H9 (cell line): ENCODE measurements at regions not wholly inside any gene's neighbourhood (a gene's known extent, or its start where the extent isn't known, plus 50 kb on each side); places are given as distances from the start of the nearest gene placed in this dataset.

Experiments
- DNase-seq: peaks from one replicate; pipeline ENCODE4 v3.0.0-alpha.2; 2017
- H2AFZ ChIP-seq: one replicate; pipeline ENCODE4 v1.6.1; 2013; ENCODE audit warnings: mild to moderate bottlenecking, low read length, control low read depth, moderate library complexity
- H2AK5ac ChIP-seq: 2 replicates; pipeline ENCODE4 v1.6.1; 2013; ENCODE audit warnings: low read length, control low read depth, mixed read lengths; ENCODE audit not compliant: insufficient read length
- H2BK120ac ChIP-seq: one replicate; pipeline ENCODE4 v1.6.1; 2013; ENCODE audit warnings: low read depth, mild to moderate bottlenecking, low read length, control low read depth, inconsistent platforms; ENCODE audit not compliant: poor library complexity, severe bottlenecking
- H2BK12ac ChIP-seq: 2 replicates; pipeline ENCODE4 v1.6.1; 2013; ENCODE audit warnings: low read length, control low read depth, mixed read lengths, low read depth; ENCODE audit not compliant: insufficient read length
- H2BK15ac ChIP-seq: 2 replicates; pipeline ENCODE4 v1.6.1; 2013; ENCODE audit warnings: low read depth, low read length, control low read depth
- H2BK20ac ChIP-seq: one replicate; pipeline ENCODE4 v1.6.1; 2013; ENCODE audit warnings: low read depth, mild to moderate bottlenecking, low read length, control low read depth, inconsistent platforms; ENCODE audit not compliant: poor library complexity, severe bottlenecking
- H2BK5ac ChIP-seq: 2 replicates; pipeline ENCODE4 v1.6.1; 2013; ENCODE audit warnings: low read length, control low read depth, mixed read lengths; ENCODE audit not compliant: insufficient read length
- H3K14ac ChIP-seq: 2 replicates; pipeline ENCODE4 v1.6.1; 2013; ENCODE audit warnings: low read length, control low read depth; ENCODE audit not compliant: insufficient read depth
- H3K18ac ChIP-seq: 2 replicates; pipeline ENCODE4 v1.6.1; 2013; ENCODE audit warnings: low read depth, mild to moderate bottlenecking, mixed read lengths, low read length, control low read depth; ENCODE audit not compliant: insufficient read length
- H3K23ac ChIP-seq: 2 replicates; pipeline ENCODE4 v1.6.1; 2013; ENCODE audit warnings: low read length, control low read depth, mixed read lengths, low read depth; ENCODE audit not compliant: insufficient read length
- H3K23me2 ChIP-seq: 2 replicates; pipeline ENCODE4 v1.6.1; 2013; ENCODE audit warnings: low read depth, mild to moderate bottlenecking, mixed read lengths, low read length, control low read depth; ENCODE audit not compliant: insufficient read length, poor library complexity, severe bottlenecking
- H3K27ac ChIP-seq: 2 replicates; pipeline ENCODE4 v1.5.1; 2013; ENCODE audit warnings: low read length, control low read depth, mixed read lengths, low read depth; ENCODE audit not compliant: insufficient read length
- H3K27me3 ChIP-seq: 2 replicates; pipeline ENCODE4 v1.6.1; 2013; ENCODE audit warnings: low read length, control low read depth, inconsistent platforms; ENCODE audit not compliant: insufficient read depth
- H3K4ac ChIP-seq: 2 replicates; pipeline ENCODE4 v1.6.1; 2013; ENCODE audit warnings: low read depth, mild to moderate bottlenecking, control low read depth, inconsistent platforms, low read length, moderate library complexity
- H3K4me1 ChIP-seq: 2 replicates; pipeline ENCODE4 v1.6.1; 2013; ENCODE audit warnings: low read length, control low read depth, inconsistent platforms; ENCODE audit not compliant: insufficient read depth
- H3K4me2 ChIP-seq: 2 replicates; pipeline ENCODE4 v1.6.1; 2013; ENCODE audit warnings: low read length, control low read depth, mixed read lengths; ENCODE audit not compliant: insufficient read length, insufficient read depth
- H3K56ac ChIP-seq: 2 replicates; pipeline ENCODE4 v1.6.1; 2013; ENCODE audit warnings: low read depth, mild to moderate bottlenecking, mixed read lengths, low read length, control low read depth; ENCODE audit not compliant: insufficient read length
- H3K79me1 ChIP-seq: 2 replicates; pipeline ENCODE4 v1.6.1; 2013; ENCODE audit warnings: low read depth, mild to moderate bottlenecking, moderate library complexity, low read length, control low read depth, inconsistent platforms; ENCODE audit not compliant: insufficient read depth, poor library complexity, severe bottlenecking
- H3K79me2 ChIP-seq: 2 replicates; pipeline ENCODE4 v1.6.1; 2013; ENCODE audit warnings: low read length, control low read depth, inconsistent platforms; ENCODE audit not compliant: insufficient read depth
- H3K9ac ChIP-seq: 2 replicates; pipeline ENCODE4 v1.6.1; 2013; ENCODE audit warnings: low read length, control low read depth, mixed read lengths; ENCODE audit not compliant: insufficient read length; ENCODE audit errors: extremely low read depth
- H3K9me3 ChIP-seq: one replicate; pipeline ENCODE4 v1.6.1; 2013; ENCODE audit warnings: low read depth, low read length, inconsistent platforms; ENCODE audit not compliant: control insufficient read depth
- H3T11ph ChIP-seq: one replicate; pipeline ENCODE4 v1.6.1; 2013; ENCODE audit warnings: mild to moderate bottlenecking, low read length, control low read depth, inconsistent platforms
- H4K20me1 ChIP-seq: one replicate; pipeline ENCODE4 v1.6.1; 2013; ENCODE audit not compliant: control insufficient read depth, insufficient read length, insufficient read depth
- H4K5ac ChIP-seq: 2 replicates; pipeline ENCODE4 v1.6.1; 2013; ENCODE audit warnings: low read depth, mild to moderate bottlenecking, mixed read lengths, low read length, control low read depth; ENCODE audit not compliant: insufficient read length
- H4K8ac ChIP-seq: replicated peaks from 2 replicates; pipeline ENCODE4 v1.6.1; 2013; ENCODE audit warnings: low read length, control low read depth, mixed read lengths, low read depth; ENCODE audit not compliant: insufficient read length
- H4K91ac ChIP-seq: 2 replicates; pipeline ENCODE4 v1.6.1; 2013; ENCODE audit warnings: low read depth, mild to moderate bottlenecking, moderate library complexity, mixed read lengths, low read length, control low read depth; ENCODE audit not compliant: insufficient read length
- H3K27ac Mint-ChIP-seq, 3 experiments: 2 replicates in 2 of 3; 3 replicates in 1 of 3; pipeline ENCODE4 v1.8.0; 2020 to 2021; ENCODE audit warnings: mixed read lengths in 3 of 3, mild to moderate bottlenecking in 1 of 3, moderate library complexity in 1 of 3
- H3K27me3 Mint-ChIP-seq: 2 replicates; pipeline ENCODE4 v1.8.0; 2021; ENCODE audit warnings: low read depth, mild to moderate bottlenecking, moderate library complexity, mixed read lengths
- H3K36me3 Mint-ChIP-seq, 3 experiments: 2 replicates in 2 of 3; 3 replicates in 1 of 3; pipeline ENCODE4 v1.8.0; 2020 to 2021; ENCODE audit warnings: low read depth in 3 of 3, mixed read lengths in 3 of 3; ENCODE audit not compliant: insufficient read depth in 1 of 3
- H3K4me1 Mint-ChIP-seq, 2 experiments: 2 replicates each; pipeline ENCODE4 v1.8.0; 2020; ENCODE audit warnings: mixed read lengths in 2 of 2
- H3K4me3 Mint-ChIP-seq, 2 experiments: 2 replicates in 1 of 2; 3 replicates in 1 of 2; pipeline ENCODE4 v1.8.0; 2020 to 2021; ENCODE audit warnings: mild to moderate bottlenecking in 2 of 2, mixed read lengths in 2 of 2, moderate library complexity in 1 of 2
- H3K9me3 Mint-ChIP-seq, 2 experiments: 2 replicates in 1 of 2; 3 replicates in 1 of 2; pipeline ENCODE4 v1.8.0; 2020; ENCODE audit warnings: mild to moderate bottlenecking in 2 of 2, mixed read lengths in 2 of 2, moderate library complexity in 1 of 2
- CTCF ChIP-seq: fragments of 200-600 bp; sonication (generic); conservative IDR thresholded peaks from 3 replicates; pipeline ENCODE4 v1.8.0; 2021; ENCODE audit warnings: antibody characterized with exemption, mild to moderate bottlenecking
- WGBS: extraction: QIAGEN DNeasy Blood & Tissue Kit; methylation state at CpG from one replicate; pipeline ENCODE4 v1.1.7; 2013; ENCODE audit warnings: missing lambda C conversion rate, low lambda C conversion rate, mixed read lengths; ENCODE audit not compliant: insufficient read length; ENCODE audit errors: extremely low coverage; 5-methylcytosine and 5-hydroxymethylcytosine counted together

GRCh38 chr2:9076755-9077154 lies 73.3 kb upstream of the MBOAT2 start:
- no peaks in the 10 kb centered on the region for H4K20me1 ChIP-seq
- DNase-seq: no peak
- H3K4me3 Mint-ChIP-seq: no peak overlapping the region
- no peak overlapping the region for H3K4ac ChIP-seq
- peaks cover 9% of the 10 kb centered on the region; the same call in 1 of the 2 replicates for H3K4me1 ChIP-seq
- no peak overlapping the region for H3K9ac ChIP-seq
- peaks cover 11 to 17% of the 10 kb centered on the region in 2 experiments for H3K9me3 Mint-ChIP-seq
- no CpG with 5 or more reads among the region's 6 CpGs for WGBS
- H3K27ac ChIP-seq: no peak overlapping the region
- no peak overlapping the region for H3K27ac Mint-ChIP-seq
- no peak for TF ChIP-seq CTCF
- H2BK120ac ChIP-seq: no peak overlapping the region
- no peak overlapping the region for H2BK20ac ChIP-seq
- H3K4me2 ChIP-seq: no peak overlapping the region
- H2BK12ac ChIP-seq: no peak overlapping the region
- H3K56ac ChIP-seq: no peak overlapping the region
- no peaks in the 10 kb centered on the region; the same call in 1 of the 2 replicates for H3K27me3 ChIP-seq
- H3K23me2 ChIP-seq: no peaks in the 10 kb centered on the region
- no peak overlapping the region for H2AK5ac ChIP-seq
- H3K79me1 ChIP-seq: no peaks in the 10 kb centered on the region
- H4K91ac ChIP-seq: no peak overlapping the region
- peaks cover 24% of the 10 kb centered on the region for H3K27me3 Mint-ChIP-seq
- H3K9me3 ChIP-seq: peaks cover 4% of the 10 kb centered on the region
- no peak overlapping the region for H2BK15ac ChIP-seq
- H3K36me3 Mint-ChIP-seq: peaks cover 0 to 12% (median 7%) of the 10 kb centered on the region in 3 experiments; a peak in 5 of 7 replicates
- peaks cover 29 to 34% of the 10 kb centered on the region in 2 experiments for H3K4me1 Mint-ChIP-seq
- H2BK5ac ChIP-seq: no peak overlapping the region
- no peak overlapping the region for H4K5ac ChIP-seq
- H3T11ph ChIP-seq: no peak overlapping the region
- H3K79me2 ChIP-seq: no peaks in the 10 kb centered on the region
- H2AFZ ChIP-seq: no peak overlapping the region
- H3K23ac ChIP-seq: no peak overlapping the region
- H4K8ac ChIP-seq: no peak overlapping the region
- H3K14ac ChIP-seq: no peak overlapping the region
- H3K18ac ChIP-seq: no peak overlapping the region
